Activated B cell treated with CpG ODN at 0.5 μM for 24 hours (primary cell): ENCODE measurements at regions not wholly inside any gene's neighbourhood (a gene's known extent, or its start where the extent isn't known, plus 50 kb on each side); places are given as distances from the start of the nearest gene placed in this dataset.

ENCODE experiments used
- ATAC-seq: fragments of 200-7000 bp; cut with Tn5 transposase; one replicate; pipeline ENCODE4 v1.10.0; 2021; ENCODE audit warnings: low read depth, mild to moderate bottlenecking, moderate library complexity
- CTCF ChIA-PET: fragments of 350-600 bp; sonication (Branson Sonifier 250); formaldehyde crosslinking; loops from one replicate; lab custom pipeline; 2021; ENCODE audit warnings: antibody characterized with exemption; lab: Charles Lee
- POLR2A ChIA-PET: fragments of 350-600 bp; sonication (Branson Sonifier 250); formaldehyde crosslinking; loops from one replicate; lab custom pipeline; 2021; ENCODE audit warnings: antibody characterized with exemption; lab: Charles Lee
- DNase-seq: peaks from one replicate; pipeline ENCODE4 v3.0.0; 2022
- H3K27ac Mint-ChIP-seq: one replicate; pipeline ENCODE4 v1.8.0; 2020; ENCODE audit warnings: mixed read lengths
- H3K27me3 Mint-ChIP-seq: one replicate; pipeline ENCODE4 v1.8.0; 2021; ENCODE audit warnings: mixed read lengths
- H3K36me3 Mint-ChIP-seq: one replicate; pipeline ENCODE4 v1.8.0; 2021; ENCODE audit warnings: low read depth, mixed read lengths
- H3K4me1 Mint-ChIP-seq: one replicate; pipeline ENCODE4 v1.8.0; 2021; ENCODE audit warnings: mixed read lengths
- H3K4me3 Mint-ChIP-seq: one replicate; pipeline ENCODE4 v1.8.0; 2020; ENCODE audit warnings: mild to moderate bottlenecking, mixed read lengths
- H3K9me3 Mint-ChIP-seq: one replicate; pipeline ENCODE4 v1.8.0; 2020; ENCODE audit warnings: mixed read lengths
- intact Hi-C: fragments of 100-400 bp; cut with micrococcal nuclease; formaldehyde crosslinking; loops from one replicate; pipeline ENCODE4 v1.15.1; 2024
- TF ChIP-seq, protein P1 (sequence below): fragments of 200-600 bp; IDR thresholded peaks from one replicate; pipeline ENCODE4 v1.8.0; 2022; ENCODE audit warnings: antibody characterized with exemption, mild to moderate bottlenecking

DNA sequence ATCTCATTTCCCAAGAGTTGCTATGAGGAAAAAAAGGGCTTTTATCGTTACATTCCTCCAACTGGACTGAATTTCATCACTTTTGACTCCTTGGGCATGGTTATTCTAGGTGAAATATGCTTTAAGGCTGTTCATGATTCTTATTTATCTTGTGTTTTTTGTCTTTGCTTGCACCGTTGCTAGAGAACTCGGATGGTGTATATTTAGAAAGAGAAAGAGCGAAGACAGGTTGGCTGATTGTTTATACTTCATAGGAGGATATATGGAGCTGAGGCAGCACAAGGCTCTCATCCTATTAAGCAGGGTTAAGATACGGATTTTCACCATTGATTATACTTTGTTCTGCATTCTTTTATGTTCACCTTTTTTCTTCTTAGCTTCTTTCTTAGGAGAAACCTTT lies 94.9 kb upstream of the GEMIN8 start:
- ATAC-seq (no peak), DNase-seq (no peak)
- ChIA-PET POLR2A (no interaction called here), CTCF (no interaction called here)
- H3K4me1 Mint-ChIP-seq = no peaks in the 10 kb centered on the region
- H3K27me3 Mint-ChIP-seq = no peaks in the 10 kb centered on the region
- H3K9me3 Mint-ChIP-seq = no peaks in the 10 kb centered on the region
- H3K27ac Mint-ChIP-seq = no peak overlapping the region
- intact Hi-C loops = no loop called here
- no peak overlapping the region for H3K4me3 Mint-ChIP-seq
- TF ChIP-seq, protein P1, sequence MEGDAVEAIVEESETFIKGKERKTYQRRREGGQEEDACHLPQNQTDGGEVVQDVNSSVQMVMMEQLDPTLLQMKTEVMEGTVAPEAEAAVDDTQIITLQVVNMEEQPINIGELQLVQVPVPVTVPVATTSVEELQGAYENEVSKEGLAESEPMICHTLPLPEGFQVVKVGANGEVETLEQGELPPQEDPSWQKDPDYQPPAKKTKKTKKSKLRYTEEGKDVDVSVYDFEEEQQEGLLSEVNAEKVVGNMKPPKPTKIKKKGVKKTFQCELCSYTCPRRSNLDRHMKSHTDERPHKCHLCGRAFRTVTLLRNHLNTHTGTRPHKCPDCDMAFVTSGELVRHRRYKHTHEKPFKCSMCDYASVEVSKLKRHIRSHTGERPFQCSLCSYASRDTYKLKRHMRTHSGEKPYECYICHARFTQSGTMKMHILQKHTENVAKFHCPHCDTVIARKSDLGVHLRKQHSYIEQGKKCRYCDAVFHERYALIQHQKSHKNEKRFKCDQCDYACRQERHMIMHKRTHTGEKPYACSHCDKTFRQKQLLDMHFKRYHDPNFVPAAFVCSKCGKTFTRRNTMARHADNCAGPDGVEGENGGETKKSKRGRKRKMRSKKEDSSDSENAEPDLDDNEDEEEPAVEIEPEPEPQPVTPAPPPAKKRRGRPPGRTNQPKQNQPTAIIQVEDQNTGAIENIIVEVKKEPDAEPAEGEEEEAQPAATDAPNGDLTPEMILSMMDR = no peak
- no peaks in the 10 kb centered on the region for H3K36me3 Mint-ChIP-seq

DNA sequence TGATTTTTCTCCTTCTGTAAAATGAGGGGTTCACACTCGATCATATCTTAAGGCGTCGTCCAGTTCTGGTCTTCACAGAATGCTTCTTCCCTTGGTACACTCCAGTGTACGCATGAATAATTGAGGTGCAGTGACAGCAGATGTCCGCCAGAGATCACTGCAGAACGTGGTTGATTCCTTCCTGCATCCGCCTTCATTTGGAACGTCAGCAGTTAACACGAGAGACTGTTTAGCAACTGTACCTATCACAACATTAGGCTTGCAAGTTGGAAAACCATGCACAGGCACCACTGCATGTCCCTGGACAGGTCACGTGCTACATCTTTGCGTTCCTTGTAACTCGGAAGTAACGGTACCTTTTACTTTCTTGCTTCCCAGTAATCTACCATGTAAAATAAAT lies 66.0 kb upstream of the GEMIN8 start:
- H3K4me1 Mint-ChIP-seq = no peaks in the 10 kb centered on the region

DNA sequence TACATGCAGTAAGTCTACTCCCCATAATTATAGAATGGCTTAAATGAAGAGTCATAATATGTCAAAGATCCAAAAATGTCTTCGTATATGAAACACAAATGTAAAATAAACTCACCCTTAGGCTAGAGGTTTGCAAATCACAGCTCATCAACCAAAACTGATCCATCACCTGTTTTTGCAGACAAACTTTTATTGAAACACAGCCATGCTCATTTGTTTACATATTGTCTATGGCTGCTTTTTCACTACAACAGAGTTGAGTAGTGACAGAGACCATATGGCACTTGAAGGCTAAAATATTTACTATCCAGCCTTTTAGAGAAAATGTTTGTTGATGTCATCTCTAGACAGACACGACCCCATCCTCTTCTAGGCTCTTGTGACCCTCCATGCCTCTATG lies 64.5 kb upstream of the GEMIN8 start:
- ChIA-PET CTCF (interaction anchor here (0.6 kb wide), 1 partner anchor 9 kb away, joined by 3 read pairs; no protein-coding TSS in a partner anchor), POLR2A (no interaction called here)
- intact Hi-C loops = no loop called here
- DNase-seq (no peak), ATAC-seq (no peak)
- Mint-ChIP-seq H3K27ac (no peak overlapping the region), H3K4me1 (no peaks in the 10 kb centered on the region), H3K36me3 (no peaks in the 10 kb centered on the region), H3K4me3 (no peak overlapping the region), H3K27me3 (no peaks in the 10 kb centered on the region), H3K9me3 (no peaks in the 10 kb centered on the region)
- TF ChIP-seq, protein P1 = no peak

More for the DNA sequence above, 66.0 kb upstream of the GEMIN8 start:
- Mint-ChIP-seq H3K36me3 (no peaks in the 10 kb centered on the region), H3K9me3 (no peaks in the 10 kb centered on the region), H3K27me3 (no peaks in the 10 kb centered on the region), H3K4me3 (no peak overlapping the region), H3K27ac (no peak overlapping the region)
- ChIA-PET POLR2A (no interaction called here), CTCF (interaction anchor here (1.0 to 1.8 kb wide), 5 partner anchors 619 to 1147 kb away, joined by 3 to 7 read pairs (median 4); no protein-coding TSS in a partner anchor)
- intact Hi-C loops = loop anchor here (1.0 to 5.0 kb wide), 4 partner anchors 432 to 1148 kb away; partner anchors contain the start of gene GLRA2
- TF ChIP-seq, protein P1 = no peak
- DNase-seq = peak; percentile 11
- peak; percentile 68 for ATAC-seq

DNA sequence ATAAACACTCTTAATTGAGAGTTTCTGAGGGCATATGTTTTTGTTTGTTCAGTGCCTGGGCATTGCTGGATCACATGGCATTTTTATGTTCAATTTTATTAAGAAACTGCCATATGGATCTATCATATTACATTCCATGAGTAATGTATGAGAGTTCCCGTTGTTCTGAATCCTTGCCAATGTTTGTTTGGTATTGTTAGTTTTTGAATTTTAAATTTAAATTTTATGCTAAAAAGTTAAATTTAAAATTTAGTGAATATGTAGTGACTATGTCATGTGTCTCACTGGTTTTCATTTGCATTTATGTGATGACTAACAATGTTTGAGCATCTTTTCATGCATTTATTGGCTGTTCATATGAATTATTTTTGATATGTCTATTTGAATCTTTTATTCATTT lies 54.8 kb upstream of the GEMIN8 start:
- no peaks in the 10 kb centered on the region for H3K4me1 Mint-ChIP-seq
- no peak for ATAC-seq

DNA sequence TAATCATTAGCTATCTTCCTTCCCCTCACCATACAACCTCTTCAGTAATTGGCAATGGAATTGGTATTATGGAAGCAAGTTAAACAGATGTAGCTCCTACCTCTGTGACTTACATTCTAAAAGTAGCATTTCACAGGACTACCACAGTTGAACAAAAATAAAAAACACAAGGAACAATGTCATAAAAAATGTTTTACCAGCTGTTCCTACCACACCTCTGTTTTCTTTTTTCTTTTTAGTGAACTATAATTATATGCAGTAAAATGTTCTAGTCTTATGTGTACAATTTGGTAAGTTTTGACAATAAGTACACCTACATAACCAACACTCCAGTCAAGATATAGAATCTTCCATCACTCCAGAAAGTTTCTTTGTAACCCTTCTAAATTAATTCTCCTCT lies 54.1 kb upstream of the GEMIN8 start:
- H3K36me3 Mint-ChIP-seq = no peaks in the 10 kb centered on the region
- no peaks in the 10 kb centered on the region for H3K4me1 Mint-ChIP-seq
- DNase-seq (no peak), ATAC-seq (no peak)
- no peak overlapping the region for H3K27ac Mint-ChIP-seq
- CTCF ChIA-PET = no interaction called here
- no peaks in the 10 kb centered on the region for H3K9me3 Mint-ChIP-seq
- intact Hi-C loops = no loop called here
- no peak overlapping the region for H3K4me3 Mint-ChIP-seq
- POLR2A ChIA-PET = no interaction called here
- TF ChIP-seq, protein P1 = no peak
- peaks cover 2% of the 10 kb centered on the region for H3K27me3 Mint-ChIP-seq

More for the DNA sequence above, 54.8 kb upstream of the GEMIN8 start:
- DNase-seq = no peak
- no peak overlapping the region for H3K27ac Mint-ChIP-seq
- no peak overlapping the region for H3K4me3 Mint-ChIP-seq
- H3K9me3 Mint-ChIP-seq = no peaks in the 10 kb centered on the region
- H3K27me3 Mint-ChIP-seq = peaks cover 2% of the 10 kb centered on the region
- intact Hi-C loops = no loop called here
- CTCF ChIA-PET = no interaction called here
- POLR2A ChIA-PET = no interaction called here
- TF ChIP-seq, protein P1 = no peak
- H3K36me3 Mint-ChIP-seq = no peaks in the 10 kb centered on the region
